ENCODE measurements at regions not wholly inside any gene's neighbourhood (a gene's known extent, or its start where the extent isn't known, plus 50 kb on each side); places are given as distances from the start of the nearest gene placed in this dataset.

- no peak for ATAC-seq
Observed at GRCh38 chr22:47775191-47775590, 1012.7 kb downstream of the TBC1D22A start.

- ATAC-seq = no peak
Observed at GRCh38 chr22:47773635-47774034, 1011.2 kb downstream of the TBC1D22A start.

GRCh38 chr22:47772864-47773263, 1010.4 kb downstream of the TBC1D22A start:
- no peak for ATAC-seq

- no peak for ATAC-seq
Observed at GRCh38 chr22:47769652-47770051, 1007.2 kb downstream of the TBC1D22A start.

GRCh38 chr22:47768027-47768426, 1005.6 kb downstream of the TBC1D22A start:
- ATAC-seq = no peak

GRCh38 chr22:47767403-47767802, 1005.0 kb downstream of the TBC1D22A start:
- no peak for ATAC-seq

GRCh38 chr22:47765757-47766156, 1003.3 kb downstream of the TBC1D22A start:
- ATAC-seq = no peak

GRCh38 chr22:47762141-47762540, 999.7 kb downstream of the TBC1D22A start:
- no peak for ATAC-seq

- ATAC-seq = no peak
Observed at GRCh38 chr22:47759909-47760308, 997.5 kb downstream of the TBC1D22A start.

GRCh38 chr22:47757741-47758140, 995.3 kb downstream of the TBC1D22A start:
- ATAC-seq = no peak

GRCh38 chr22:47750086-47750485, 987.6 kb downstream of the TBC1D22A start:
- no peak for ATAC-seq

GRCh38 chr22:47748957-47749356, 986.5 kb downstream of the TBC1D22A start:
- no peak for ATAC-seq

- no peak for ATAC-seq
Observed at GRCh38 chr22:47748271-47748670, 985.8 kb downstream of the TBC1D22A start.

GRCh38 chr22:47740109-47740805, 977.8 kb downstream of the TBC1D22A start:
- no peak for ATAC-seq

- no peak for ATAC-seq
Observed at GRCh38 chr22:47739291-47740015, 977.0 kb downstream of the TBC1D22A start.

- no peak for ATAC-seq
Observed at GRCh38 chr22:47738472-47739013, 976.1 kb downstream of the TBC1D22A start.

GRCh38 chr22:47736186-47737034, 974.0 kb downstream of the TBC1D22A start:
- no peak for ATAC-seq

- ATAC-seq = no peak
Observed at GRCh38 chr22:47734511-47734910, 972.1 kb downstream of the TBC1D22A start.

- ATAC-seq = no peak
Observed at GRCh38 chr22:47727641-47728040, 965.2 kb downstream of the TBC1D22A start.

GRCh38 chr22:47724751-47725150, 962.3 kb downstream of the TBC1D22A start:
- ATAC-seq = no peak

GRCh38 chr22:47724030-47724429, 961.6 kb downstream of the TBC1D22A start:
- no peak for ATAC-seq

GRCh38 chr22:47718337-47718736, 955.9 kb downstream of the TBC1D22A start:
- no peak for ATAC-seq

All from activated CD4-positive, CD25-positive, alpha-beta regulatory T cell treated with anti-CD3 and anti-CD28 coated beads, Interleukin-2, amount 50 U/mL, for 24 hours (primary cell).